DMS53 (cell line): ENCODE measurements at regions not wholly inside any gene's neighbourhood (a gene's known extent, or its start where the extent isn't known, plus 50 kb on each side); places are given as distances from the start of the nearest gene placed in this dataset.
A peak's percentile ranks its signal among the peaks of the same experiment; 100 is the strongest.
"Not testable (repeated sequence)": the region's sequence is repeated elsewhere in the genome, so short reads cannot be mapped to it uniquely, and the experiment has no call there.

ENCODE experiments used
- DNase-seq: peaks from one replicate; lab custom pipeline; 2025; lab: John Stamatoyannopoulos, UW

- DNase-seq = no peak
These were observed 181.9 kb downstream of the NDFIP2 start for GRCh38 chr13:79662882-79663281.

GRCh38 chr13:79660361-79660760 lies 179.4 kb downstream of the NDFIP2 start:
- no peak for DNase-seq

GRCh38 chr13:79659121-79659521 lies 178.2 kb downstream of the NDFIP2 start:
- DNase-seq = no peak

- DNase-seq = no peak
These were observed 177.5 kb downstream of the NDFIP2 start for GRCh38 chr13:79658333-79658975.

DNA sequence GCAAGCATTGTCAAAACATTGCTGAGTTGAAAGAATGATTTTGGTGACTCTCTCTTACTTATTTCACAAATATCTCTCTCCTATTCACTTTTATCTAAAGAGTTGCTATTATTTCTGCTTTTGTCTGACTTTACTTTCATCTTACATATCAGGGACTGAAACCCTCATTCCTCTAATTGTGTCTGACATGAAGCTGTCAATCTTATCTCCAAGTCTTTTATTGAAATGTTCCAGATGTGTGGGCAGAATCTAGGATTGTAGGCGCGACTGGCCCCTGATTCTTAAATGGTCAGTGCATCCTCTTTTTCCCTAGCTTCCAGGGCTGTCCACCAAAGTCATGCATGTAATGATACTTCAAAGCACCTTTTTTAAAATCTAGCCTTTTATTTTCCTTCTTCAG lies 174.6 kb downstream of the NDFIP2 start:
- DNase-seq = no peak

DNA sequence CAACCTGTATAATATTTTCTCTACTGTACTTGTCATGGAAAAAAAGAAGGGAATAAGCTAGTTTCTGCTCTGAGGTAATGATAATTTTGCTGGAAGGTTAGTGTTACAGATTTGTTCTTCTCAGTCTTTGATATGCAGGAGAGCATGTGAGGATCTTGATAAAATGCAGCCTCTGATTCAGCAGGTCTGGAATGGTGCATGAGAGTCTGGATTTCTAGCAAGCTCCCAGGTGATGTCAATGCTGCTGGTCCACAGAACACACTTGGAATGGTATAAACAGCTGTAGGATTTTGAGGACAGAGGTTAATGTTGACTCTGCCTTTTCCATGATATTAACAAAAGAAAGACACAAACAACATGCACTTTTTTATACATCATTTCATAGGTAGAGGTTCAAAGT lies 173.6 kb downstream of the NDFIP2 start:
- DNase-seq = no peak

GRCh38 chr13:79650688-79651087 lies 169.7 kb downstream of the NDFIP2 start:
- DNase-seq = no peak

GRCh38 chr13:79648191-79648590 lies 167.2 kb downstream of the NDFIP2 start:
- no peak for DNase-seq

DNA sequence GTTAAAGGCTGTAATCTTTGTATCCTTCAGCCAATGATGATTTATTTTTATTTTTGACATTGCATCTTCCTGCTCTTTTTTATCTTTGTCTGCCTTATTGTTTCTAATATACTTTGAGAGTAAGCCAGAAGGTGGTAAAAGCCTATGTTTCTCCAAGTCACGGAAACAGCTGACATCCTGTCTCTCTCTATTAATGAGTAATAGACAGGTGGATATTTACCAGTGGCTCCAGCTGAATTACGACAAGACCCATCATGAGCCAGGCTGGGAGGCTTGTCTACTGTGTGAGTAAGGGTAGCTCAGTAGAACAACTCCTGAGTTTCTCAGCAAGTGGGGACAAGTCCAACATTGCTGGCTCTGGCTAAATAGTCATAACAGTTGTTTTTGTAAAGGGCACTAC lies 166.6 kb downstream of the NDFIP2 start:
- peak; percentile 75 for DNase-seq

- DNase-seq = peak; percentile 49
These were observed 165.9 kb downstream of the NDFIP2 start for GRCh38 chr13:79646880-79647279.

GRCh38 chr13:79645569-79645968 lies 164.6 kb downstream of the NDFIP2 start:
- DNase-seq = no peak

- DNase-seq = no peak
These were observed 161.6 kb downstream of the NDFIP2 start for GRCh38 chr13:79642596-79642995.

DNA sequence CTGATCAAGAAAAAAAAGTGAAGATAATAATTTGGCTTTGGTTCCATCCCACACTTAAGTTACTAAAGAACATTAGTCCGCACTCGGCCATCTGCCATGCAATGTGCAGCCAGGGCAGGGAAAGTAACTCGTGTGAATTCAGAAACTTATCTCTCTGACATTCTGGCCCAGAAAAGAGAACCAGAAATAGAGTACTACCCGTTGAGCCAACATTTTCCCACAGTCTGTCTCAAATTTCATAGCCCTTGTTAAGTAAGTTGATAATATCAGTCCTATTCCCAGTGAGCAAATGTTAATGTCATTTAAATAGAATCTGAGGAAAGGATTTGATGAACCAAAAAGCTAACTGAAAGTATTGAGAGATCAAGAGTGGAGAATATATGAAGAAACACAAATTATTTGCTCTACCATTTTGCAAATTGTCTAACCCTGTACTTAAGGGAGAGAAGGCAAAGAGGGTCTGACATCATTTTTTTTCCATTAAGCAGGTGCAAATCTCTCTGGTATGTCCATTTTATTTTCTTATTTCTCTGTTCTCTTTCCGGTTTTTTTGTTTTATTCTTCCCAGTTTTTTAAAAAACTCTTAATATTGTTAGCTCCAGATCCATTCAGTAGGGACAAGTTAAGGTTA lies 156.3 kb downstream of the NDFIP2 start:
- DNase-seq = no peak

GRCh38 chr13:79631051-79631659 lies 150.2 kb downstream of the NDFIP2 start:
- peak; percentile 4 for DNase-seq

GRCh38 chr13:79628463-79628862 lies 147.5 kb downstream of the NDFIP2 start:
- no peak for DNase-seq

DNA sequence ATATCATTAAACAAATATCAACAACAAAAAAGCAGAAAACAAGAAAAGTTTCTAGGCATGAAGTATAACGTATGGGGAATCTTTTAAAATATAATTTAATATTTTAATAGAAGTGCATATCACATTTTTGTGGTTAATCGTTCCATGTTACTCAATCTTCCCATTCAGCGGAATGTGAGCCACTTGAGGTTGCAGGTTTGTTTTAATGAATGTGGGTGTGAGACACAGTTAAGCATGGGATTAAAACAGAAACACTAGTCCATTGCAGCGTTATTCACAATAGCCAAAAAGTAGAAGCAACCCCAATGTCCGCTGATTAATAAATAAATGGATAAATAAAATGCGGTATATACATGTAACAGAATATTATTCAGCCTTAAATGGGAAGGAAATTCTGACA lies 146.0 kb downstream of the NDFIP2 start:
- no peak for DNase-seq

DNA sequence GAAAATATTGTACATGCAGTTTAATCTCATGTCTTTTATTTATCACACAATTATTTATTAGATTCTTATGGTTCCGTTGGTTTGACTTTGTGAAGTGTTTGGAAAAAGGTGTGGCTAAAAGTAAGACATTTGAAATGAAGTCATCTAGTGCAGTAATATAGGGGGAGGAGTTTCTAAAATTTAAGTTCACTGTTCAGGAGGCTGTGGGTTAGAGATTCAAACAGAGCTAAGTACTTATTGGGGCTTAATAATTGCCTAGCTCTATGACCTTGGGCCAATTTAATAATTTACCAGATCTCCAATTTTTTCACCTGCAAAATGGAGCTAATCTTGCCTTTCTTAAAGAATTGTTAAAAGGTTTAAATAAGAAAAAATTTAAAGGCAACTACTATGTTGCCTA lies 144.6 kb downstream of the NDFIP2 start:
- no peak for DNase-seq

GRCh38 chr13:79621902-79622301 lies 140.9 kb downstream of the NDFIP2 start:
- DNase-seq = no peak

- DNase-seq = no peak
These were observed 140.5 kb downstream of the NDFIP2 start for GRCh38 chr13:79621449-79621848.

- no peak for DNase-seq
These were observed 133.4 kb downstream of the NDFIP2 start for GRCh38 chr13:79614250-79614918.

DNA sequence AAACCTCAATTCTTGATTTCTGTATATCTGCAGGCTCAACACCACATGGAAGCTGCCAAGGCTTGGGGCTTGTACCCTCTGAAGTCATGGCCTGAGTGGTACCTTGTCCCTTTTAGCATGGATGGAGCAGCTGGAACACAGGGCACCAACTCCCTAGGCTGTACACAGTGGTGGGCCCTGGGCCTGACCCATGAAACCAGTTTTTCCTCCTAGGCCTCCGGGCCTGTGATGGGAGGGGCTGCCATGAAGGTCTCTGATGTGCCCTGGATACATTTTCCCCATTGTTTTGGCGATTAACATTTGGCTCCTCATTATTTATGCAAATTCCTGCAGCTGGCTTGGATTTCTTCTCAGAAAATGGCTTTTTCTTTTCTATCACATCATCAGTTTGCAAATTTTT lies 131.6 kb downstream of the NDFIP2 start:
- DNase-seq = no peak

GRCh38 chr13:79607895-79608294 lies 126.9 kb downstream of the NDFIP2 start:
- not testable (repeated sequence) for DNase-seq
